Activated CD4-positive, alpha-beta memory T cell treated with anti-CD3 and anti-CD28 coated beads, Interleukin-2, amount 10 ng/mL, durations not matched to agents 7 days and 5 days (primary cell): ENCODE measurements at regions not wholly inside any gene's neighbourhood (a gene's known extent, or its start where the extent isn't known, plus 50 kb on each side); places are given as distances from the start of the nearest gene placed in this dataset.

Source experiments
- CTCF ChIA-PET: fragments of 350-600 bp; sonication (Branson Sonifier 250); formaldehyde crosslinking; loops from one replicate; lab custom pipeline; 2021; ENCODE audit warnings: antibody characterized with exemption, inconsistent platforms; lab: Charles Lee
- POLR2A ChIA-PET: fragments of 350-600 bp; sonication (Branson Sonifier 250); formaldehyde crosslinking; loops from one replicate; lab custom pipeline; 2021; ENCODE audit warnings: antibody characterized with exemption; lab: Charles Lee
- DNase-seq: peaks from one replicate; pipeline ENCODE4 v3.0.0-alpha.2; 2020
- H3K27ac Mint-ChIP-seq: one replicate; pipeline ENCODE4 v1.8.0; 2021; ENCODE audit warnings: mild to moderate bottlenecking, mixed read lengths
- H3K27me3 Mint-ChIP-seq: one replicate; pipeline ENCODE4 v1.8.0; 2021; ENCODE audit warnings: mixed read lengths
- H3K36me3 Mint-ChIP-seq: one replicate; pipeline ENCODE4 v1.8.0; 2021; ENCODE audit warnings: low read depth, mixed read lengths
- H3K4me1 Mint-ChIP-seq: one replicate; pipeline ENCODE4 v1.8.0; 2021; ENCODE audit warnings: mixed read lengths
- H3K4me3 Mint-ChIP-seq: one replicate; pipeline ENCODE4 v1.8.0; 2021; ENCODE audit warnings: mild to moderate bottlenecking, mixed read lengths
- H3K9me3 Mint-ChIP-seq: one replicate; pipeline ENCODE4 v1.8.0; 2021; ENCODE audit warnings: mixed read lengths

DNA sequence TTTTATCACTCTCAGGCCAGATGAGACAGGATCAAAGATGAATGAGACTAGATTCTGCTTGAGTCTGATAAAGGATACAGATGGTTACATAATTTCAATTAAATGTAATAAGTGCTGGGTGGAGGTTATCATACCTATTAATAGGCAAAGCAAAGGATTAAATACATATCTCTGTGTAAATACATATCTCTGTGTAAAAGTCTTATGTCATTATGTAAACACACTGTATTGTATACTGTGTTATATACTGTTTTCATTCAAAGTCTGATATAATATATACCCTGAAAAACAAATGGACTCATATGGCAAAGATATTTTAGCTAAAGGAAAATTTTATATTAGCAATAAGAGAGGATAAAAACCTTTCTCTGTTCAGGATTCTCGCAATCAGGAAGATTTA is 605.8 kb upstream of the PTGER4 start:
- Mint-ChIP-seq H3K9me3 (no peaks in the 10 kb centered on the region), H3K27ac (no peak overlapping the region), H3K4me1 (no peaks in the 10 kb centered on the region), H3K36me3 (no peaks in the 10 kb centered on the region), H3K27me3 (no peaks in the 10 kb centered on the region), H3K4me3 (no peak overlapping the region)
- POLR2A ChIA-PET: no interaction called here
- CTCF ChIA-PET: no interaction called here
- no peak for DNase-seq

- ChIA-PET CTCF (no interaction called here), POLR2A (no interaction called here)
- H3K36me3 Mint-ChIP-seq: no peaks in the 10 kb centered on the region
- no peak overlapping the region for H3K4me3 Mint-ChIP-seq
- no peaks in the 10 kb centered on the region for H3K4me1 Mint-ChIP-seq
- H3K9me3 Mint-ChIP-seq: no peaks in the 10 kb centered on the region
- no peak for DNase-seq
- H3K27ac Mint-ChIP-seq: no peak overlapping the region
- no peaks in the 10 kb centered on the region for H3K27me3 Mint-ChIP-seq
Measured at GRCh38 chr5:40071870-40072269, 607.8 kb upstream of the PTGER4 start.

- H3K27ac Mint-ChIP-seq: no peak overlapping the region
- no peak overlapping the region for H3K4me3 Mint-ChIP-seq
- no peaks in the 10 kb centered on the region for H3K4me1 Mint-ChIP-seq
- CTCF ChIA-PET: interaction anchor here (1.1 kb wide), 1 partner anchor 617 kb away, joined by 3 read pairs; no protein-coding TSS in a partner anchor
- no peaks in the 10 kb centered on the region for H3K27me3 Mint-ChIP-seq
- DNase-seq: no peak
- no peaks in the 10 kb centered on the region for H3K9me3 Mint-ChIP-seq
- H3K36me3 Mint-ChIP-seq: no peaks in the 10 kb centered on the region
- POLR2A ChIA-PET: no interaction called here
Measured at GRCh38 chr5:40066616-40067015, 613.1 kb upstream of the PTGER4 start.

DNA sequence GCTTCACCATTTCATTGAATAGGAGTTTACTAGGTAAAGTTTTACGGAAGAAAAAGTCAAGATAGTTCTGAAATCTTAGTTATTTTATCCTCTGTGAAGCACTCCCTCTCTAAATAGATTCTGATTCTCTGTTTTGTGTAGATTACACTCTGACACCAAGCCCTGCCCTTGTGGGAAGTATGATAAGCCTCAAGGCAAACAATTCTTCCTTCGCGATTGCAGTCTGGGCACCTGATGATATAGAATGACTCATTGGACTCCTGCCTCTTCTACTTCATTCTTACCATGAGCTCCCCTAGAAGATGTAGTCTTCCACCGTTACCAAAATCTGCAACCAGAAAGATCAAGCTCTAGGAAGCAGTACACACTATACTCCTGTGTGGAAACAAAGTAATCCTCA is 626.9 kb upstream of the PTGER4 start:
- Mint-ChIP-seq H3K4me1 (peaks cover 2% of the 10 kb centered on the region), H3K27ac (no peak overlapping the region), H3K27me3 (no peaks in the 10 kb centered on the region), H3K36me3 (no peaks in the 10 kb centered on the region), H3K9me3 (peaks cover under 1% of the 10 kb centered on the region), H3K4me3 (no peak overlapping the region)
- ChIA-PET CTCF (interaction anchor here (0.7 kb wide), 1 partner anchor 237 kb away, joined by 4 read pairs; no protein-coding TSS in a partner anchor), POLR2A (no interaction called here)
- no peak for DNase-seq

- Mint-ChIP-seq H3K27me3 (no peaks in the 10 kb centered on the region), H3K27ac (no peak overlapping the region), H3K9me3 (no peaks in the 10 kb centered on the region), H3K36me3 (peaks cover 6% of the 10 kb centered on the region), H3K4me3 (no peak overlapping the region), H3K4me1 (peaks cover 6% of the 10 kb centered on the region)
- DNase-seq: no peak
- ChIA-PET CTCF (no interaction called here), POLR2A (no interaction called here)
Measured at GRCh38 chr5:40046792-40047191, 622.0 kb upstream of the DAB2 start.

- Mint-ChIP-seq H3K36me3 (peaks cover 6% of the 10 kb centered on the region), H3K4me3 (no peak overlapping the region), H3K27me3 (no peaks in the 10 kb centered on the region), H3K9me3 (no peaks in the 10 kb centered on the region), H3K27ac (no peak overlapping the region), H3K4me1 (peaks cover 6% of the 10 kb centered on the region)
- no peak for DNase-seq
- POLR2A ChIA-PET: no interaction called here
- CTCF ChIA-PET: no interaction called here
Measured at GRCh38 chr5:40045429-40045828, 620.6 kb upstream of the DAB2 start.

DNA sequence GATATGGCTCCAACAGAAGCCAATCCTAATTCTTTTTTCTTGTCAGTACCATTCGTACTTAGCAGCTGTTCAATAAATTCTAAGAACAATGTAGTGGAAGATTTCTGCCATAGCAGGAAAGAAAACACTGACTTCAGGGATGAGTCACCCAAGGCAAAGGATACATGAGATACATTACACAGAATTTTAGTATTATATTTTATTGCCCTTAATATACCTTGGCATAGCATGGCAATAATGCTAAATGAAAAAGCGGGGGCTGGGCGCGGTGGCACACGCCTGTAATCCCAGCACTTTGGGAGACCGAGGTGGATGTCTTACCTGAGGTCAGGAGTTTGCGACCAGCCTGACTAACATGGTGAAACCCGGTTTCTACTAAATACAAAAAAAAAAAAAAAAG is 619.1 kb upstream of the DAB2 start:
- ChIA-PET POLR2A (no interaction called here), CTCF (interaction anchor here (0.7 kb wide), 1 partner anchor 1789 kb away, joined by 3 read pairs; no protein-coding TSS in a partner anchor)
- no peak overlapping the region for H3K4me3 Mint-ChIP-seq
- no peaks in the 10 kb centered on the region for H3K27me3 Mint-ChIP-seq
- no peak for DNase-seq
- peaks cover 6% of the 10 kb centered on the region for H3K36me3 Mint-ChIP-seq
- H3K9me3 Mint-ChIP-seq: no peaks in the 10 kb centered on the region
- H3K27ac Mint-ChIP-seq: no peak overlapping the region
- H3K4me1 Mint-ChIP-seq: peaks cover 6% of the 10 kb centered on the region

DNA sequence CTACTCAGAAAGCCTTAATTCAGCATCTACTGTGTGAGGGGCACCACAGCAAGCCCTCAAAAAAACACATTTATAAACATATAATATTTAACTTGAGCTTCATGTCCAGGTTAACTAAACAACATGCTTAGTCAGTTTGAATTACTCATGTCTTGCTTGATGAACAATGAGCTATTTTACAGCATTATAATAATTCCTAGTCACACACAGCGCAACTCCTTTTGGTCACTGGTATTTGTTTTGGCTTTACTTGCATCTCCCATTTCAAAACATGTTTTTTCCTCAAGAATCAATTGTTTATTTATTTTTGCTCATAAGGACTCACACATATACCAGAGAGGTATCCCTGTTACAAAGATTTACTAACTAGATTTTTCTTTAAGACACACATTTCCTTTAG is 616.7 kb upstream of the DAB2 start:
- H3K4me3 Mint-ChIP-seq: no peak overlapping the region
- ChIA-PET CTCF (no interaction called here), POLR2A (no interaction called here)
- H3K4me1 Mint-ChIP-seq: peaks cover 4% of the 10 kb centered on the region
- H3K27ac Mint-ChIP-seq: no peak overlapping the region
- no peaks in the 10 kb centered on the region for H3K9me3 Mint-ChIP-seq
- H3K36me3 Mint-ChIP-seq: peaks cover 2% of the 10 kb centered on the region
- H3K27me3 Mint-ChIP-seq: no peaks in the 10 kb centered on the region
- DNase-seq: no peak

DNA sequence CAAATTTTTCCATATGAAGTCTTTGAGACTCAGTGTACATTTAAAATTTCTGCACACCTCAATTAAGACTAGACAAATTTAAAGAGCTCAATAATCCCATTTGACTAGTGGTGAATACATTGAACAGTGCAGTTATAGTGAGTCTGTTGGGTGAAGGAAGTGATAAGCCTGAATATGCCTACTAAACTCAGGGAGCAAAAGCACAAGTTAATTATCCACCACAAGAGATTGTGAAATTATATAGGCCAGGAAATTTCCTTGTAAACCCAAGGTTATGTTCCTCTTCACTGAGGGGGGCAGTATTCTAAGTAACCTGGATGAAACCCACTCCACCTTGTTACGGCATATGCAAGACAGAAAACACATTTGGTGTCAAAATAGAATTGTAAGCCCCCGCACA is 612.9 kb upstream of the DAB2 start:
- ChIA-PET POLR2A (no interaction called here), CTCF (no interaction called here)
- peaks cover 2% of the 10 kb centered on the region for H3K9me3 Mint-ChIP-seq
- no peak overlapping the region for H3K27ac Mint-ChIP-seq
- no peak for DNase-seq
- no peak overlapping the region for H3K4me3 Mint-ChIP-seq
- no peaks in the 10 kb centered on the region for H3K27me3 Mint-ChIP-seq
- H3K4me1 Mint-ChIP-seq: peaks cover 4% of the 10 kb centered on the region
- no peaks in the 10 kb centered on the region for H3K36me3 Mint-ChIP-seq

DNA sequence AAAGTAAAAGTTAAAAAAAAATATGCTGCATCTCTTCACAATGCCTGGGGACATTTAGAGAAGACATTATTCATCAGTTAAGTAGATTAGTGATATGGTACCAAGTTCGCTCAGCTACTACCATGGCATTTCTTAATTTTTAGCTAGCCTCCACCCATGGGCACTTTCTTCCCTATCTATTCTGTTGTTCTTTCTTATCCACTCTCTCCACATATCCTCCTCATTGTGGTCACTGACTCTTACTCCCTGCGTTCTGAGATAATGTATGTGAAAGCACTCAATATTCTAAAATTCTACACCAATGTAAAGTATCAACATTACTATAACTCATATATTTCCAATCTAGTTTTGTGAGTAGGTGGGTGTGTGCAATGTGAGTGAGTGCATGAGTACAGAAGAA is 609.7 kb upstream of the DAB2 start:
- H3K27ac Mint-ChIP-seq: no peak overlapping the region
- H3K36me3 Mint-ChIP-seq: no peaks in the 10 kb centered on the region
- DNase-seq: no peak
- no peaks in the 10 kb centered on the region for H3K27me3 Mint-ChIP-seq
- H3K9me3 Mint-ChIP-seq: peaks cover 2% of the 10 kb centered on the region
- H3K4me3 Mint-ChIP-seq: no peak overlapping the region
- ChIA-PET POLR2A (no interaction called here), CTCF (no interaction called here)
- H3K4me1 Mint-ChIP-seq: peaks cover 4% of the 10 kb centered on the region

DNA sequence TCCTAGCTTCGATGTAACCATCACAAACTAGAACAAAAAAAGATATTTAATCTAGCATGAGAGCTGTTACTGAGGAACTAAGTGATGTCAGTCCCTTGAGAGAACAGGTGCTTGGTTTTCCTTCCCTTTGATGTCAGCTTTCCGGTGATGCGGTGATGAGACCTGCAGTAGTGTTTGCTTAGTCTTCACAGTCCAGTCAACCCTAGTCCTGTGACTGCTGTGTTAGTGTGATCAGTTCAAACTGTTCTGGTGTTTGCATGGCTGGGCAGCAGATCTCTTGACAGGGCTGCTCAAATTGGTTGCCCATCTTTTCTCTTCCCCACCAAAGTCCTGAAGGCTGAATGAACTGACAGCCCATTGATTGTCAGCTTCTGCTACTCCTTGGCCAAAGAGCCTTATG is 608.6 kb upstream of the DAB2 start:
- POLR2A ChIA-PET: no interaction called here
- H3K27ac Mint-ChIP-seq: no peak overlapping the region
- H3K4me1 Mint-ChIP-seq: peaks cover 4% of the 10 kb centered on the region
- no peak overlapping the region for H3K4me3 Mint-ChIP-seq
- H3K27me3 Mint-ChIP-seq: no peaks in the 10 kb centered on the region
- DNase-seq: peak; percentile 16
- no peaks in the 10 kb centered on the region for H3K36me3 Mint-ChIP-seq
- peaks cover 2% of the 10 kb centered on the region for H3K9me3 Mint-ChIP-seq
- CTCF ChIA-PET: no interaction called here

- peaks cover 2% of the 10 kb centered on the region for H3K9me3 Mint-ChIP-seq
- no peak overlapping the region for H3K4me3 Mint-ChIP-seq
- H3K4me1 Mint-ChIP-seq: peaks cover 4% of the 10 kb centered on the region
- ChIA-PET CTCF (no interaction called here), POLR2A (interaction anchor here (0.6 kb wide), 1 partner anchor 872 kb away, joined by 4 read pairs; no protein-coding TSS in a partner anchor)
- no peak for DNase-seq
- no peaks in the 10 kb centered on the region for H3K27me3 Mint-ChIP-seq
- no peak overlapping the region for H3K27ac Mint-ChIP-seq
- H3K36me3 Mint-ChIP-seq: no peaks in the 10 kb centered on the region
Measured at GRCh38 chr5:40033009-40033408, 608.2 kb upstream of the DAB2 start.

DNA sequence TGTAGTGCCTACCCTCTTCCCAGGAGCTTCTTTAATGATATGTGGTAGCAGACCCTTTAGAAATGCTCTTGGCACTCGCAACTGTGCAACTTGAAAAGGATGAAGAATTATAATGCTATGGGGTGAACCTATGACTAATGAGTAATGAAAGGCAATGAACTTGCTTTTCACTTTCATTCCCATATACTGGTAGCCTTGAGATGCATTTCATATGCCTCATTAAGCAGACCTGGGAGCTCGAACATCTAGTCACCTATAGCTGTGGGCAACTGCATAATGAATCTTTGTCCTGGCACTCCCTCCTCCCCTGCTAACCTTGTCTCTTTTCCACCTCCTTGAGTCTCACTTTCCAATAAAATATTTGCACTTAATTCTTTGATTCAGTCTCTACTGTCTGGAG is 605.9 kb upstream of the DAB2 start:
- no peak for DNase-seq
- Mint-ChIP-seq H3K4me3 (no peak overlapping the region), H3K9me3 (peaks cover 4% of the 10 kb centered on the region), H3K27me3 (no peaks in the 10 kb centered on the region), H3K4me1 (peaks cover 4% of the 10 kb centered on the region), H3K27ac (no peak overlapping the region), H3K36me3 (no peaks in the 10 kb centered on the region)
- ChIA-PET POLR2A (no interaction called here), CTCF (interaction anchor here (0.6 kb wide), 1 partner anchor 452 kb away, joined by 4 read pairs; no protein-coding TSS in a partner anchor)

GRCh38 chr5:40029711-40030495 is 605.1 kb upstream of the DAB2 start:
- H3K4me3 Mint-ChIP-seq: no peak overlapping the region
- no peaks in the 10 kb centered on the region for H3K36me3 Mint-ChIP-seq
- no peak overlapping the region for H3K27ac Mint-ChIP-seq
- H3K27me3 Mint-ChIP-seq: no peaks in the 10 kb centered on the region
- peaks cover 4% of the 10 kb centered on the region for H3K4me1 Mint-ChIP-seq
- POLR2A ChIA-PET: no interaction called here
- CTCF ChIA-PET: no interaction called here
- no peak for DNase-seq
- peaks cover 4% of the 10 kb centered on the region for H3K9me3 Mint-ChIP-seq
